Stimulated activated CD4-positive, alpha-beta T cell treated with anti-CD3 and anti-CD28 coated beads, Interleukin-2, amount 100 ng/mL, for 24 hours (primary cell): ENCODE measurements at regions not wholly inside any gene's neighbourhood (a gene's known extent, or its start where the extent isn't known, plus 50 kb on each side); places are given as distances from the start of the nearest gene placed in this dataset.
"Not testable (repeated sequence)": the region's sequence is repeated elsewhere in the genome, so short reads cannot be mapped to it uniquely, and the experiment has no call there.

Source experiments
- DNase-seq, 2 donors: peaks; one replicate each; pipeline ENCODE4 v3.0.0-alpha.2; 2020

- DNase-seq, result no peak
Measured at GRCh38 chr18:70640336-70640887, 351.6 kb downstream of the SOCS6 start.

- no peak for DNase-seq
Measured at GRCh38 chr18:70636991-70637390, 348.1 kb downstream of the SOCS6 start.

- no peak for DNase-seq
Measured at GRCh38 chr18:70634576-70635147, 345.8 kb downstream of the SOCS6 start.

GRCh38 chr18:70627182-70627802, 338.4 kb downstream of the SOCS6 start:
- no peak for DNase-seq

- no peak for DNase-seq
Measured at GRCh38 chr18:70622622-70623419, 334.0 kb downstream of the SOCS6 start.

- no peak for DNase-seq
Measured at GRCh38 chr18:70621710-70622109, 332.9 kb downstream of the SOCS6 start.

- DNase-seq, result no peak
Measured at GRCh38 chr18:70620837-70621612, 332.2 kb downstream of the SOCS6 start.

GRCh38 chr18:70617020-70617763, 328.3 kb downstream of the SOCS6 start:
- DNase-seq, result no peak

- no peak for DNase-seq
Measured at GRCh38 chr18:70600225-70600925, 311.5 kb downstream of the SOCS6 start.

- DNase-seq, result no peak
Measured at GRCh38 chr18:70598406-70598805, 309.6 kb downstream of the SOCS6 start.

- no peak for DNase-seq
Measured at GRCh38 chr18:70582981-70583380, 294.1 kb downstream of the SOCS6 start.

GRCh38 chr18:70578480-70578879, 289.6 kb downstream of the SOCS6 start:
- DNase-seq, result peak in 1 of 2 donors; percentile 12

- DNase-seq, result no peak
Measured at GRCh38 chr18:70577023-70577420, 288.2 kb downstream of the SOCS6 start.

- no peak for DNase-seq
Measured at GRCh38 chr18:70576276-70577022, 287.6 kb downstream of the SOCS6 start.

GRCh38 chr18:70574951-70575350, 286.1 kb downstream of the SOCS6 start:
- not testable (repeated sequence) for DNase-seq

- not testable (repeated sequence) for DNase-seq
Measured at GRCh38 chr18:70569647-70570046, 280.8 kb downstream of the SOCS6 start.

- no peak for DNase-seq
Measured at GRCh38 chr18:70559446-70559845, 270.6 kb downstream of the SOCS6 start.

- DNase-seq, result no peak
Measured at GRCh38 chr18:70558371-70558770, 269.5 kb downstream of the SOCS6 start.

GRCh38 chr18:70554854-70555445, 266.1 kb downstream of the SOCS6 start:
- no peak for DNase-seq

- no peak for DNase-seq
Measured at GRCh38 chr18:70553936-70554260, 265.1 kb downstream of the SOCS6 start.
